Ureter (tissue), 1 donor: ENCODE measurements at regions not wholly inside any gene's neighbourhood (a gene's known extent, or its start where the extent isn't known, plus 50 kb on each side); places are given as distances from the start of the nearest gene placed in this dataset.

Experiments used
- DNase-seq: peaks from one replicate; pipeline ENCODE4 v3.0.0-alpha.2; 2020; ENCODE audit warnings: low spot score
- donor health status: DM: yes; HTN: yes; CAD: no.

DNA sequence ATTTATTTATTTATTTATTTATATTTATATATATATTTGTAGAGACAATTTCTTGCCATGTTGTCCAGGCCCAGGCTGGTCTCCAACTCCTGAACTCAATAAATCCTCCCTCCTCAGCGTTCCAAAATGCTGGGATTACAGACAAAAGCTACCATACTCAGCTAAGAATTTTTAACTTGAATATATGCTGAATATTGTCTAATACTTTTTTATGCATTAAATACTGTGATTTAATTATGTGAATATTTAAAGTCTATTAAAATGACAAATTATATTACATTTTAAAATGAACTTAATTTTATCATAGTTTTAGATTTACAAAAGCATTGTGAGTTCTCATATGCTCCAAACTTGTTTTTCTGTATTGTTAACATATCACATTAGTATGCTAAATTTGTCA, 1022.4 kb downstream of the GRIK2 start:
- no peak for DNase-seq

DNA sequence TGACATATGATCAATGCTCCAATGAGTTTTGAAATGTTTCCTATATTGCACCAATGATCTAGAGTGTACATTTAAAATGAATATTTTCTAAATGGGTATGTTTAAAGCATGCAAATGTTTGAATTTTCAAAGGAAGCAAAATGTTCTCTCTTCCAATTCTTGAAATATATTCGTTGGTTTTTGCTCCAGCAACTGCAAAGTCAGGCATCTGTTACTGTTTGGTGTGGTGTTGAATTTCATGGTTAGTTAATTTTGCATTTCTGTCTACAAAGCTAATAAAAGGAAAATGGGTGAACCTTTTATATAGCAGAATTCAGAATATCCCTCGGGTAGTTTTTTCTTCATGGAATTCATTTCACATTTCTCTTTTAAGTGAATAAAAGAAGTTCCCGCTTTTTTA, 1018.3 kb downstream of the GRIK2 start:
- no peak for DNase-seq

DNA sequence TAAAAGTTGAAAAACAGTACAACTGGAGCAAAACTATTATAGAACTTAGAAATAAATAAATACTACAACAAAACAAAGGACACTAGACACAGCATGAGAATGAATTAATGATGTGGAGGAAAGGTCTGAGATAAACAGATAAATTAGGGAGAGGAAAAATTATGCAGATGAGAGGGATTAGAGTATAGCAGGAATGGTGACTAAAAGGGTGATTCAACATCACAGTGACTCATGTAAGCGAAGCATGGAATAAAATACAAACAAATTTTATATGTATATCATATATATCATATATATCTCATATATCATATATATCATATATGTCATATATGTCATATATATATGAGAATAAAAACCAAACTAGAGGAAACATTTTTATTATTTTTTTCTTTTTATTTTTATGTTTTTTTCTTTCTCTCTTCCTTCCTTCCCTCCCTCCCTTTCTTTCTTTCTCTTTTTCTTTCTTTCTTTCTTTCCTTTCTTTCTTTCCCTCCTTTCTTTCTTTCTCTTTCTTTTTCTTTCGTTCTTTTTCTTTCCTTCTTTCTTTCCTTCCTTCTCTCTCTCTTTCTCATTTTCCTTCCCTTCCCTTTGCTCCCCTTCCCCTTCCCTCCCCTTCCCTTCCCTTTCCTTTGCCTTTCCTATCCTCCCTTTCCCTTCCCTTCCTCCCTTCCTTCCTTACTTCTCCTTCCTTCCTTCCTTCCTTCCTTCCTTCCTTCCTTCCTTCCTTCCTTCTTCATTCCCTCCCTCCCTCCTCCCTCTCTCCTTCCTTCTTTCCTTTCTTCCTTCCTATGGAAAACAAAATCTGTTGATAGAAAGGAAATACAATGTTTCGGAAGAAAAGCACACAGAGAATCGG, 1014.6 kb downstream of the GRIK2 start:
- no peak for DNase-seq

DNA sequence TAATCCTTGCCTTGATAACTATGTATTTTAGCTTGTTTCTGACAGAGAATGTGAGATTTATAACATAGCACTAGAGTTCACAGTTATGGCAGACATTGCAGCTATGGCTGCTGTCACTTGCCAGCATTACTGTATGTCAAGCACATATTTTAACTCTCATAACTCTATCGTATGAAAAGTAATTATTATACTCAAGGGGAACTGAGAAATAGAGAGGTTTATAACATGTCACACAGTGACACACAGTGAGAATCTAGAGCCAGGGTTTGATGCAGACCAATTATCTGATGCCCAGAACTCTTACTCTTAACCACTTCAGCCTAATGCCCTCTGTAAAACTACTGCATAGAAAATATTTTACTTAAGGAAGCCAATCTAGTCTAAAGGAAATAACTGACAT, 1012.4 kb downstream of the GRIK2 start:
- no peak for DNase-seq

DNA sequence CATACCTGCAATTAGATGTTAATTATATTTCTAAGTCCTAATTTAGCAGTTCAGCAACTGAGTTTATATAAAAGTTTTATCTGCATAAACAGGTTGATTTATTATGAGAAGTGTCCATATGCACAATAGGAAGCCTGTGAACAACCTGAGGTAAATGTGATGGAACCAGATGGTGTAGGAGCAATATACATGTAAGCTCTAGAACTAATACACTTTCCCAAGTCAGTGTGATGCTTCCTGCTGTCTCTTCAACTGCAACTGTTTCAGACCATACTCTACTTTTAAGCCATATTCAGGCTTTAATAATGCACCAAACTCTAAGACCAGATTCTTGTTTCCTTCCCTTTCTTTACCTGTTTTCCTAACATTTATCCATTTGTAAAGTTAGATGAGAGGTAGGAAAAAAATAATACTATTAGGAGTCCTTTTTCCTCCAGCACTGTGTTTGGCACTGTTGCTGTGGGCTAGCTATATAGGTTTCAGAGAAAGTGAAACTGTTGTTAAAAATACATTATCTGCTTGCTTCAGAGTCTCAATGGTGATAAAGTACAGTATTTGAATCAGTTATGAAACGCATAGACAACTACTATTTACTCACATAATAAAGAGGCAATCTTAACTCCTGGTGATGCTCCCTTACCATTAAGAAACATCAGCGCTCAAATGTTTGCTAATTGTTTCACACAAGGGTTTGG, 1009.3 kb downstream of the GRIK2 start:
- DNase-seq: no peak

DNA sequence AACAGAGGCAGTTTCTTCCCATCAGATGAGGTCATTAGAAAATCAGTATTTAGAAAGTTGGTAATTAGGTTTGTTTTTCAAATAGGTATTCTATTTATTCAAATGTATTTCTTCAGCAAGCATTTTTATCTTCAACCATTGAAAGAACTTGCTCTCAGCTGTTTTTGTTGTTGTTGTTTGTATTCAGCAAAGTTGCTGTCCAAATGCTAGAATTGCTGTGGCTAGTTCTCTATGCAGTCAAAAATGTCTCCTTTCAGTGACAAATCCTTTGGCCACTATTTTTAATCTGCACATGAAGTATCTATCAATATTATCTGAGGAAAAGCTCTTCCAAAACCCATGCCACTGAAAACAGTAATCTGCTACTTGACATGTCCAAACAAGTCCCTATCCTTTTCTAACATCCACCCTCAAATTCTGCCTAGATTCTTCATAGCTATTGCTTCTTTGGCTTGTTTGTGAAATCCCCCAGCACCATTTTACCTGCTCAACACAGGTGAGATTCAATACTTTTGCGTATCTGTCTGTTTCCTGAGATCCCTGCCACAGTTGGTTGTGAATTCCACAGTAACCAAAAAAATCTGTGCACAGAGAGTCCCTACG, 1005.4 kb downstream of the GRIK2 start:
- DNase-seq: no peak

DNA sequence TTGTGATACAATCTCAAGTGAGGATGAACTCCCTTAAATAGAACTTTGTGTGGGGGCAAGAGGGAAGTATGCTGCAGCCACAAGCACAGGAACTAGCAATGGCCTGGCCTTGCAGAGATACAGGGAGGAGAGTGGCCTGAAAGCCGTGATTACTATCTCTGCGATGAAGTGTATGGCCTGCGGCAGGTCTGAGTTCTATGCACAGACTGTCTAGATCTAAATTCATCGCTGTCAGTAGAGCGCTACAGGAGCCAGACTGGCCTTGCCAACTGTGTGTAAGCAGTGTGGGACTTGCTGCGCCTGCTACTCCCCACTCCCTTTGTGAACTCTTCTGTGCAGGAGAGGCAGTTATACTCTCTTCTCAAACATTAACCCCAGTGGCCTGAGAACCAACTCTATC, 997.0 kb downstream of the GRIK2 start:
- DNase-seq: no peak

DNA sequence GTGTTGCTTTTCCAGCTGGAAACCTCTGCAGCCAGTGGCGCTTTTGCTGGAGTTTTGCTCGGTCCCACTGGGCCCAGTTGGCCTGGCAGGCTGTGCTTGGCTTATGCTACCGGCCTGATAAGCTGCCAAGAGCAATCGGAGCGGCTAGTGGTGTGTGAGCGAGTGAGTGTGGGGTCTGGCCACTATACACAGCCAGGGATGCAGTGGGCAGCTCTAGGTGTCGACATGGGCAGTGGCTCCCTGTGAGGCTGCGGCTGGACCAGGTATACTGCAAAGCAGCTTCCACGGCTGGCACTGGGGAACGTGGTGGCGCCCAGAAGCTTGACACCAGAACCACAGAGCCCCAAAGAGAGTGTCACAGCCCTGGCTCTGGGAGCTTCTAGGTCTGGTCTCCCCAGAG, 996.5 kb downstream of the GRIK2 start:
- DNase-seq: no peak

DNA sequence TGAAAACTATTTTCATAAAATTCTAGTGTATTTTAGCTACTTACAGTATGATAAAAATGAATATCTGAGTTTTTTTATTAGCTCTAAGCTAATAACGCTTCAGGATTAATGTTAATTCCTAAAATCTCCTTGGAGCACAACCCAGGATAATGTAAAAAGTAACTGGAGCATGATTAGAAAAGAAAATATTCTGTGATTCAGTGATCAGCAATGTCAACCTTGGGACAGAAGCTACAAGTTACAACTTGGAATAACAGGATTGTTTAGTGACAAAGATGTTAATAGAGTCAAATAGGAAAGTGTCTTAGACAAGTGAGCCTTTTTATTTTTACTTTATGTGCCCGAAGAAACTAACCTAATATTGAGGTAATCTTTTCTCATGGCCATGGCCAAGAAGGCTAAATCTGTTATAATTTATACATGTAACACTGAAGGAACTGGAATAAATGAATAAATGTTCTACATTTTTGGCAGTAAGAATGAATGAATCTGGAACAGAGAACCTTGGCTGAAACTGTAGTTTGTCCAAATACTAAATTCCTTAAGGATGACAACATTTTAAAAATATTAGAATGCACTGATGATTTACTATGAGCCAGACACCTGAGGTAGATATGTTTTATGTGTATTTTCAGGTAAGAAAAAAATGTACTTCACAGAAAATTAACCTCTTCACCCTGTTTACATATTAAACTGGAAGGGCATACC, 994.0 kb downstream of the GRIK2 start:
- no peak for DNase-seq

DNA sequence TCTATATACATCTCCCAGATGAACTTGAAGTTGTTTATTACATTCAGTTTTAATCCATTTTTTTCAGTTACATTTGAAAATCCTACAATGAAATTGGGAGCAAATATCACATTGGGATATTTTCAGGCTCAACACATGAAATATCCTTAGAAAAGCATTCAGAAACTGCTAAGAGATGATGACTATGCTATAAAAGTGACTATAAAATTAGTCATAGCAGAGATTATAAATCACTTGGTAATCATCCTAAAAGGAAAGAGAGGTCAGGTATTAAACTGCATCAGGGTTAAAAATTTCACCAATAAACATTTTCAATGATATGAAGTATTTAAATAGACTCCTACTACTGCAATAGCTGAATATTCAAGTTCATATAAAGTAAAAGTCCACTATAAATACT, 987.7 kb downstream of the GRIK2 start:
- DNase-seq: no peak

DNA sequence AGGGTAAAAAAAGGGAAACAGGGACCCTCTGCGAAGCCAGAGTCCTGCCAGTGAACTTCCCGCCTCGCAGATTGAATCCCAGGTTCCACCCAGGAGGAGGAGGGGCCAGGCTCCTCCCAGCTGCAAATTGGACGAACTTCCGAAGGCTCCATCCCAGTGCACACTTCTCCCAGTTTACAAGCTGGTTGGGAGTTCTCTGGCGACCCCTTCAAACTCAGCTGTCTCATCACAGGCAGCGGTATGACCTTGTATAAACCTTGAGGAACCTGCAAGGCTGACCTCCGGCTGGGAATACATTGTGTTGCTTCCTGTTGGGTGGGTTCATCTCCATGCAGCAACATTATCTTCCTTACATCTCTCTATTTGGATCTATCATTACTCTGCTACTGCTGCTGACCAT, 962.7 kb downstream of the GRIK2 start:
- no peak for DNase-seq

DNA sequence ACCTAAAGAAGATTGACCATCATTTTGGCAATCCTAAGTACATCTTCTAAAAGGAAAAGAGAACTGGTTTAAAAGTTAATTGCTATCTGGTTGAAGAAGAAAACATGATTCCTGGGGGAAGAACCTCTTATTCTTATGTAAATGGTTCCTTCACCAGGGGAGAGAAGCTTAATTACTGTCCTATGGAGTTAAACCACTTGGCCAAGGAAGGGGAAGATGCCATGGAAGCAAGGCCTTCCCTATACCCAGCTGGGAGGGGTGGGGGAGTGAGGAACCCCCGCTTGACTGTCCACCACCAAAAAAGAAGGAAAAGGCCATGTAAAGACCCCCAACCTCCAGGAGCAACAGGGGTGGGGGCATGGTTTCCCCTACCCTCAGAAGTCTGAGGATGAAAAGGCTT, 962.1 kb downstream of the GRIK2 start:
- no peak for DNase-seq

DNA sequence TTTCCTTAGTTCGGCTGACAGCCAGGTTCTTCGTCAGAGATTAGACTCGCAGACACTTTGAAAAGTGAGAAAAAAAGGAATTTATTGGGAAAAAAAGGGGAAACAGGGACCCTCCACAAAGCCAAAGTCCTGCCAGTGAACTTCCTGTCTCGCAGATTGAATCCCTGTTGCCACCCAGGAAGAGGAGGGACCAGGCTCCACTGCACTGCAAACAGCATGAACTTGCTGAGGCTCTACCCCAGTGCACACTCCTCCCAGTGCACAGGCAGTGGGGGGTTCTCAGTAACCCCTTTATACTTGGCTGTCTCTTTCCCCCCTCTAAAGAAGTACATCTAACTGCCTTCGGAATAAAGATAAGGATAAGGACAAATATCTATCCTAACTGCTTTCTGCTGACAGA, 959.0 kb downstream of the GRIK2 start:
- no peak for DNase-seq

DNA sequence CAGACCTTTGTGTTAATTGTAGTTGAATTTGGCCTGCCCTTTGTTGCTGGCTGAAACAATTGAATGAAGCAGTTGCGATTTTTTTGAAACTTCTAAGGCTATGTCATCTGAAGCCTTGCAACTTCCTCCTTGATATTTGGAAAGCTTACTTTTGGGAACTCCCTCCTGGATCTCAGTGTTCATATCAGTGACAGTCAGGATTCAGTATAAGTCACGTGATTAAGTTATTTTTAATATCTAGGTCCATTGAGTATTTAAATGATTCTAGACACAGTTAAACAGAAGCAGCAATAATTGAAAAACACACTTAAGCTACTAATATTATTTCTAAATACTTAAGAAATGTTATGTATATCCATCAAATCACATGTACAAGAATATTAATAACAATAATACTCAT, 951.3 kb downstream of the GRIK2 start:
- no peak for DNase-seq

DNA sequence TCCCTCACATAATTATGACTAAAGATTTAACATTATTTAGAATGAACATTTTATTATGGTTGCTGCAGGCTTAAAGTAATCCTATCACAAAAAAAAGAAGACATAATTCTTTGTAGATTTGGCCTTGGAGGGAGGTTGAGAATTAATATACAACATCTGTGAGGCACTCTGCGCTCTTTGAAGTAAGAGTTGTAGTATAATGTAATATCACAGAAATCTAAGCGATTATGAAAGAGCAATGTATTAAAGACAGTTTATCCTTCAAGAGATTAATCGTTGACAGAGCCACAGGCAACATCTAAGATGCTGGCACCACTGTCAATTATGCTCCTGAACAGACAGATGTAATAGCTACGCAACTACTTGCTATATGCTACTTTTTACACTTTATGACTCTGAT, 946.8 kb downstream of the GRIK2 start:
- DNase-seq: no peak

DNA sequence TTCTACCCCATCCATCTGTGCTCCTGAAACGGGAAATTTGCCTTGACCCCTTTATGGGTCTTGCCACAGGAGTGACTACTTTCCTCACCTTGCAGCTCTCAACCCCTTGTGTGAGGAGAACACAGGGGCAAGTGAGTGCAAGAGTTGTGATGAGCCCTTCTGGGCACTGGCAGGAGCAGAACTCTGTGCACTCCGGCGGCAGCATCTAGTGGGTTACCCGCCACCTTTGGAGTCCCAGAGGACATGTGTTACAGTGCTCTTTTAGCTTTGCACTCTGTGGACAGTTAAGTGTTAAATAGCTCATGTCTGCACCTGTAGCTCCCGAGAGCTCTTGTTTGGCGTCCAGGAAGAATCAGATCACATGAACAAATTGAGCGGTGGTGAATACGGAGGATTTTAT, 940.2 kb downstream of the GRIK2 start:
- DNase-seq: no peak

DNA sequence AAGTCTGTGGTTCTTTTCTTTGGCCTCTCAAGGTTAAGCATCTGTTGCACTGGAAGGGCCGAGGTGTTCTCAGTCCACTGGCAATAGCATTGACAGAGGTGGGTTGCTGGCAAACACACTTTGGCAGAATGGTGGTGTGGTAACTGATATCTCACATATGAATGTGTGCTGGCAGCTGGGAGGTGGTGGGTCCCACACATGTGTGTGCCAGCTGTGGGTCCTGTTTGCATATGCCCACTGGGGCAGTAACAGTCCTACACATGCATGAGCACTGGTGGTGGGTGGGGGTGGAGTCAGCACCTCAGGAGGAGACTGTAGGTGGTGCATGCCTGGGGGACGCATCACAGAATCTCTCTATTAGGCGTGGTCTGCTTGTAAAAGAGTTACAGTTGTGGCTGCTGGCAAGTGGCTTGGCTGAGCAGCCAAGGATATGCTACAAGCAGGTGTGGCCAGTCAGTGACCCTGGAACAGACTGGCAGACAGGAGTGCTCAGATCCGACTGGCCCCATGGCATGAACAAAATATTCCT, 934.3 kb downstream of the GRIK2 start:
- no peak for DNase-seq

DNA sequence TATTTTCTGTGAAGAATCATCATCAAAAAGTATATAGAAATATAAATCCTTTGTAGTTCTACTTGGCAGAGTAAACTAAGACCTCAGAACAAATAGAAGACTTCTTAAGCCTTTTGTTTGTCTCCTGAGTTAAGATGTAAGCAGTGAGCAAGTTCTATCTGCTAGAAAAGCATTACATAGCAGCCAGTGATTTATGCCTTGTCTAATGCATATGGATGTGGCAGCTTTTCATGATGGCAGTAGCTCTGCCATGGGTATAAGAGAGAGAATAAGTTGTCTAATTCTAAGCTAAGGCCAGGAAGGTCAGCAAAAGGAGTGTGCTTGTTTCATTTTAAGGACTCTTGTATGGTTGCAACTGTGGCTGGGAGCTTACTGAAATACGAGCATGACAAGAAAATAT, 920.2 kb downstream of the GRIK2 start:
- no peak for DNase-seq

DNA sequence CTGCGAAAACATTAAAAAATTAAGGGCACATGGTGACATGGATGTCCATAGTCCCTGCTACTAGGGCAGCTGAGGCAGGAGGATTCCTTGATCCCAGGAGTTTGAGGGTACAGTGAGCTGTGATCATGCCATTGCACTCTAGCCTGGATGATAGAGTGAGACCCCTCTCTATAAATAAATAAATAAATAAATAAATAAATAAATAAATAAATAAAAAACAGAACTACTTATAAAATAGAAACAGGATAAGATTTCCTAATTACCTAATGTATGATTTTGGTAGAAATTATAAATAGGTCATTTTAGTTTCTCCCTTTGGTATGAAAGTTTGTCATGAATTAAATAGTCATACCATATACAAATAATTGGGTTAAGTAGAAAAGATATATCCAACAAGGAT, 916.2 kb downstream of the GRIK2 start:
- DNase-seq: no peak

DNA sequence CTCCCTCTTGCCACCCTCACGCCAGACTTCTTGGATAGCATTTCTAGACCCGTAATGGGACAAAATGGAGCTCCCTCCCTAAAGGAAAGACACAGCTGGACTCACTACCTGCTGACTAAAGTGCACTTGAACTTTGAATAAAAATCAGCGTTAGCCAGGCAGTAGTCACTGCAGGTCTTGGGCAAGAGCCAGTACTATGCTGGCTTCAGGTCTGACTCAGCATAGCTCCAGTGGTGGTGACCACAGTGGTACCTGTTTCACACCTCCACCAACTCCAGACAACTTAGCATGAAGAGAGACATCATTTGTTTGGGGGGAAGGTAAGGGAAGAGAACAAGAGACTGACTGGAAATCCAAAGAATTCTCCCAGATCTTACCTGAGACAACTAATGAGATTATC, 906.8 kb downstream of the GRIK2 start:
- DNase-seq: no peak

DNA sequence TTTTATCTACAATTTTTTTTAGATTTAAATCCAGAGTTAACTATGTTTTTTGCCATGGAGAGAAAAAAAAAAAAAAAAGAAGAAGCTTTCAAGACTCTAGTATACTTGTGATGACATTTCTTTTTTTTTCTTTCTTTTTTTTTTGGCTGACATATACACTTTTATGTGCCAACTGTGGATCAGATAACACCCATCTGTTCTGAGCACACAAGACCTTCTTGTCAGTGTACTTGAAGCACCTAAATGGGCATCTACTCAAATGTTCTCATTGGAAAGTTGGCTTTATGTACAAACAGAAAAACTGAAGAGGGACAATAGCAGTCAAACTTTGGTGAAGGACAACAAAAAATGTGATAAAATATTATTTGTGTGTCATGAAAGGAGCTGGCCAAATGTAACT, 904.5 kb downstream of the GRIK2 start:
- DNase-seq: no peak
